NCI-H82 treated with DMSO at 0.1 percent for 48 hours (cell line): ENCODE measurements at regions not wholly inside any gene's neighbourhood (a gene's known extent, or its start where the extent isn't known, plus 50 kb on each side); places are given as distances from the start of the nearest gene placed in this dataset.
A peak's percentile ranks its signal among the peaks of the same experiment; 100 is the strongest.

ENCODE experiments used
- DNase-seq: peaks from one replicate; lab custom pipeline; 2025; ENCODE audit not compliant: unreplicated experiment; lab: John Stamatoyannopoulos, UW

- no peak for DNase-seq
Observed at GRCh38 chr6:166010136-166010960, 157.3 kb downstream of the TBXT start.

- no peak for DNase-seq
Observed at GRCh38 chr6:166009385-166010031, 158.1 kb downstream of the TBXT start.

GRCh38 chr6:166008441-166009369, 158.9 kb downstream of the TBXT start:
- no peak for DNase-seq

- no peak for DNase-seq
Observed at GRCh38 chr6:166007349-166008263, 160.0 kb downstream of the TBXT start.

- no peak for DNase-seq
Observed at GRCh38 chr6:166006900-166007301, 160.8 kb downstream of the TBXT start.

GRCh38 chr6:166005944-166006899, 161.4 kb downstream of the TBXT start:
- DNase-seq: peak; percentile 41

- DNase-seq: no peak
Observed at GRCh38 chr6:166005401-166005943, 162.2 kb downstream of the TBXT start.

GRCh38 chr6:166004876-166005275, 162.8 kb downstream of the TBXT start:
- DNase-seq: no peak

- DNase-seq: no peak
Observed at GRCh38 chr6:166004471-166004870, 163.2 kb downstream of the TBXT start.

GRCh38 chr6:166003569-166003968, 164.1 kb downstream of the TBXT start:
- no peak for DNase-seq

GRCh38 chr6:166001359-166001758, 166.3 kb downstream of the TBXT start:
- DNase-seq: no peak

- no peak for DNase-seq
Observed at GRCh38 chr6:165999279-165999678, 168.4 kb downstream of the TBXT start.

- DNase-seq: no peak
Observed at GRCh38 chr6:165998072-165998471, 169.6 kb downstream of the TBXT start.

GRCh38 chr6:165991341-165991740, 176.3 kb downstream of the TBXT start:
- no peak for DNase-seq

GRCh38 chr6:165990216-165990615, 177.4 kb downstream of the TBXT start:
- DNase-seq: no peak

- no peak for DNase-seq
Observed at GRCh38 chr6:165988757-165989456, 178.7 kb downstream of the TBXT start.

- DNase-seq: no peak
Observed at GRCh38 chr6:165988302-165988756, 179.3 kb downstream of the TBXT start.
